Activated T-cell treated with anti-CD3 and anti-CD28 coated beads, Interleukin-2, amount 50 U/mL, for 48 hours (primary cell): ENCODE measurements at regions not wholly inside any gene's neighbourhood (a gene's known extent, or its start where the extent isn't known, plus 50 kb on each side); places are given as distances from the start of the nearest gene placed in this dataset.

Experiments used
- DNase-seq, 2 experiments: peaks; one replicate each; pipeline ENCODE4 v3.0.0-alpha.2; 2020

DNA sequence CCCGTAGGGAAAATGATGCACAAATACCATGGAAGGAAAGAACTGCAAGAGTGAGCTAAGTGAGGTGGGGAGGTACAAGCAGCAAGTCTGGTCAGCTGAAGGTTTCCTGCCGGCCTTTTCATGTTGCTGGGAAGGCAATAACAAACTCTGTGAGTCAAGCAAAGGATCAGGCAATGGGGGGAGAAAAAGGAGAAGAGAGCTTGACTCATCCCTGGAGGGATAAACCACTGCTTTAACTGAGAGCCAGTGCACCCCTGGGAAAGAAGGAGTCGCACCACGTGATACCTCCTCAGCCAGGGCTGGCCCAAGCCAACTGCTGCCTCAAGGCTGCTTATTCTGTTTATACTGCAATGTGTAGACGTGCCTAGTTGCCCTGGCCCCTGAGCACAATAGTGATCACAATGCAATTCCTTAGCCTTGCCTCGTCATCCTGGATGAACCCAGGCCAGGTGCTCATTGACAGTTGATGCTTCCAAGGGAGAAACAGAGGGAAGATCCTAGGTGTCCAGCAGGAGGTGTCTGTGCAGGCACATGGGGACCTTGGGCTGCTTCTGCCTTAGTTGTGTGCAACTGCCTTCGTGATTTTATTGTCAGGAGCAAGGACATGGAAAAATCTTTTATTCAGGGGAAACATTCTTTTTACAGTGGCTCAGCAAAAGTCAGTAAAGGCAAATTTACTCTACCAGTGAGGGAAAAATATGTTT lies 203.0 kb upstream of the TUT7 start:
- DNase-seq, result no peak

DNA sequence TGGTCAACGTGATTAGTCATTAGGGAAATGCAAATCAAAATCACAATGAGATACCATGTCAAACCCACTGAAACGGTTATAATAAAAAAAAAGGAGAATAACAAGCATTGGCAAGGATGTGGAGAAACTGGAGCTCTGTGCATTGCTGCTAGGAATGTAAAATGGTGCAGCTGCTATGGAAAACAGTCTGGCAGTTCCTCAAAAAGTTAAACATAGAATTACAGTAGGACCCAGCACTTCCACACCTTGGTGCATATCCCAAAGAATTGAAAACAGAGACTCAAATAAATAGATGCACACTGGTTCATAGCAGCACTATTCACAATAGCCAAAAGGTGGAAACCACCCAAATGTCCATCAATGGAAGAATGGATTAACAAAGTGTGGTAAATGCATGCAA lies 201.5 kb upstream of the TUT7 start:
- no peak for DNase-seq

DNA sequence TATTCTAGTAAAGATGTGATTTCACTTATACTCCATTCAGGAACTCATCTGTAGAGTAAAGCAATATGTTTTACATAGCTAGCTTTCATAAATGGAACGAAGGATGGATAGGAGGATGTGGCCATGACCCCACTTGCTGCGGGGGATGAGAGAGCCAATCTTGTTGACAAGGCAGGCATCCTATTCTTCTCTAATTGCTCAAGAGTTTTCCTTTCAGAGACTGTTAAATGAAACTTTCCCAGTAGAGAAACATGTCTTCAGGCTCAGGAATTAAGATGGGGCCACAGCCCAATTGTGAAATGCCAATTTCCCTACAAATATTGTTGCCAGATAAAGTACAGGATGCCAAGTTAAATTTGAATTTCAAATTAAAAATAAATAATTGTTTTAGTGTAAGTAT lies 196.2 kb upstream of the TUT7 start:
- DNase-seq, result no peak

DNA sequence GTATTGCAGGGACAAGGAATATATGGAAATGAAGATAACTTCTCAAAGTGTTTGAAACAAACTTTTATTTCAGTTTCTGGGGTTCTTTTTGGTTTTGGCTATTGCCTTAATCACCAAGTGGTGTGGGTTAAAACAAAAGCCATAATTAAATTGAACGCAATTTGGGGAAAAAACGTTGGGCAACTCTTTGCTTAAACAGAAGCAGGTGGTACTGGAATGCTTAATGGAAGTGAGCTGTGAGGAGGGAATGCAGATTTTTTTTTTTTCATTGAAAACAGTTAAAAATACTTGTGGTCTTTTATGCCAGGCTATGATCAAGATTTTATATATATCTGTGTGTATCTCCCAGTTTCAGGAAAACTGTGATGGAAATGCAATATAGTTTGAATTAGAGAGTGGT lies 195.7 kb upstream of the TUT7 start:
- no peak for DNase-seq

GRCh38 chr9:86549401-86549811 lies 195.2 kb upstream of the TUT7 start:
- no peak for DNase-seq

- no peak for DNase-seq
Observed at GRCh38 chr9:86548220-86548619, 194.0 kb upstream of the TUT7 start.

- DNase-seq, result no peak
Observed at GRCh38 chr9:86547571-86547970, 193.4 kb upstream of the TUT7 start.

- DNase-seq, result no peak
Observed at GRCh38 chr9:86546712-86547111, 192.5 kb upstream of the TUT7 start.

GRCh38 chr9:86545090-86545489 lies 190.9 kb upstream of the TUT7 start:
- DNase-seq, result no peak

DNA sequence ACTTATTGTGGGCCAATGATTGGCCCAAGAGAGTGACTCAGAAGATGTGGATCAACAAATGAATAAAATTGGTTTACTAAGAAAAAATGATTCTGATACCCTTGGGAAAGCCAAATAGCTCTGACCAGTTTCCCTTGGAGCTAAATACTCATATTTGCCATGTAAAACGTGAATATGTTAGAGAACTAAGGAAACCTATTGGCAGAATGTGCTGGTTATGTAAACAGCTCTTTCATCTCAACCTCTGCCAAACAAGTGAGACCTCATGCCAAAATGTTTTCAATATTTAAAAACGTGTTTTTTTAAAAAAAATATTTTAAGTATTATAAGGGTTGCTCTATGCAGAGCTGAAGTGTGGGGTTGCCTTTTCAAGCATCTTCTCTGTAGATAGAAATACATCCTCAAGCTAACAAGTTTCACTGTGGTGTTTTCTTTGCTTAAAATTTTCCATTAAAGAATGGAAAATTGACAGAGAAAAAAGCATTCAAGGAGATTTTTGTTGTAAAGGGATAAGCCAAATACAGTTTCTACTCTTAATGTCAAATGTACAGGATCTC lies 186.9 kb upstream of the TUT7 start:
- DNase-seq, result no peak

DNA sequence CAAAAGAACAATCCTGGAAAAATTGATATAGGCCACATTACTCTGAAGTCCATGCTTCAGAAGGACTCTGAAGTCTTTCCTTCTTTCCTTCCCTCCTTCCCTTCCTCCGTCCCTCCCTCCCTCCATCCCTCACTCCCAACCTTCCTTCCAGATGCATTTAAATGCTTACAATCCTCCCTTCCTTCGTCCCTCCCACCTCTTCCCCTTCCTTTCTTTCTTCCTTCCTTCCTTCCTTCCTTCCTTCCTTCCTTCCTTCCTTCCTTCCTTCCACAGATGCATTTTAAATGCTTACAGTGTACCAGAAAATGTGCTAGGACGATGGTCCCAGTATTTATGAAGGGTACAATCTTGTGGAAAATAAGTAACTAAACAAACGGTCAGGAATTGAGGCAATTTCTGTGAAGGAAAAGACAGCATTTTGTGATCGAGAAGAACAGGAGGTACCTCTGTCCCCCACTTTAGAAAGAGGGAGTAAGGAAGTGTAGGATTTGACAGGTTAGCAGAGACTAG lies 181.3 kb upstream of the TUT7 start:
- no peak for DNase-seq

DNA sequence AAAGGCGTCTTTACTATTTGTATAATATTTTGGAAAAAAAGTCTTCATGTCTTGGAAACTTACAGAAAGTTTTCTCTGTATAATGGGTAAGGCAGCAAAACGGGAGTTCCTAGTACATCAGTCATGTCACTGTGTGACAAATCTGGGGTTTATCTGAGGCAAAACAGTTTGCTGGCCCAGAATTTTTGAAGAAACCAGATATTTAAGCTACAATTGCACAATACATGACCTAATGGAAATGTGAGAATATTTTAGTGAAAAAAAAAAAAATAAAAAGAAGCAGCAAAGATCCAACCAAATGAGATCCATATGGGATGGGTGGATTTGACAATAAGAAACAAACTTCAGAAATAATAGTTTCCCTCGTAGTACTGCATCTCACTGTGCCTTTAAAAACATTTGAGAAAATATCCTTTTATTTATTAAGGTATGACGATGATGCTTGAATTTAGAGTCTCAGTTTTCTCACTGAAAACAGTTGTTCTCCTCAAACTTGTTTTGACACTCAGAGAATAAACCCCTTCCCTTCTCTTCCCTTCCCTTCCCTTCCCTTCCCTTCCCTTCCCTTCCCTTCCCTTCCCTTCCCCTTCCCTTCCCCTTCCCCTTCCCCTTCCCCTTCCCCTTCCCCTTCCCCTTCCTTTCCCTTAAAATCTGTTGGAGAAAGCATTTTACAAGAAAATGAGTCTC lies 180.5 kb upstream of the TUT7 start:
- DNase-seq, result no peak

- DNase-seq, result no peak
Observed at GRCh38 chr9:86531971-86532640, 177.9 kb upstream of the TUT7 start.

DNA sequence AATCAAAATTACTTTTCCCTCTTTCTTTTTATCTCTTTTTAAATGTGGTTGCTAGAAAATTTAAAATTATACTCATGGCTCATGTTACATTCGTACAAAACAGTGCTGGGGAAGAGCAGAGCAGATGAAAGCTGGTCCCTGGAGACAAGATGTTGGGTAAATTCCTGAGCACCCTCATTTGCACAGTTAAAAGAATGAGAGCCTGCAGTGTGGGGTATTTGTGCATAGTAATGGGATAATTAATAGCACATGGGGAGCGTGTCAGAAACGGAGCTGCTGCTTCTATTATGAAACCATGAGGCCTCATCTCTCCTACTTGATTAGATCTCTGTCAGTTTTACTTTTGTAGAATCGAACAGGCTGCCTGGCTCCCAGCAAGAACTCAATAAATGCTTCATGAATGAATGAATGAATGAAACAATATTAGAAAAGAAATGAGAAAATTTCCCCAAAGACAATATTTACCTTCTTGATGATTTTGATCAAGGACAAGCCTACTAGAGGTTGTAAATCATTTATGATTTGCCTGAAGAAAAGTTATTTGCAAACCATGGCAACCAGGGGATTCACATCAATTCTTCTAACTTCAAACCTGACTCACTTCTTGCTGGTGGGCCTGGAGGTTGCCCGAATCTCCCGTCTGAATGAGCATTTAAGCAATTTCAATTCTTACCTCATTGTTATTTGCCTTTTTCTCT lies 177.2 kb upstream of the TUT7 start:
- no peak for DNase-seq

DNA sequence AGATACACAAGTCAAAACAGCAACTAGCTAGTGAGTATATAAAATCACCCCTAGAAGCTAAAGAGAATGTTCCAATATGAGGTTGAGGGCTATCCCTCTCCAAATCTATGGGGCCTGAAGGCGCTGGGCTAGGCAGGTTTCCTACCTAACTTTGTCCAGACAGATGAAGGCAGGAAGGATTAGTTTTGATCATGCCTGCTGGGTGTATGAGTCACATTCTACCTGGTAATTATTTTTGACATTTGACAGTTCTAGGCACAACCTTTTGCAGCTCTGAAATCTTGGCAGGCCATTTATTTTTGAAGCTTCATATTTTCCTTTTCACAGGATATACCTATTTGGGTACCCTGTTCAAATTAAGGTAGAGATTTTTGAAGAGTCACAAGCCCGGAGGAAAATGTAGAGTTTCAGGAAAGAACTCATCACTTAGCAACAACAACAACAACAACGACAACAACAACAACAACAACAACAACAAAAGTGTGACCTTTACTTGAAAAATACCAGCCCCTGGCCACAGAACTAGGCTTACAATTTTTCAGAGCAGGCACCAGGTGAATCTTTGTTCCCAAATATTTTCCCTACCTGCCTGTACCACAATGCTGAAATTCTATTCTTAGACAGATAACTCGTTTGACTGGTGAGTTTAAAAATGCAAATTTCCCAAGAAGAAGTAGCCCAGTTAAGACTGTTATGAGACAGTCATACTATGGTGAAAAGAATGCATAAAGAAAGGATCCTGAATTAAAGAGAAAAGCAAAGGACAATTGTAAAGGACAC lies 175.5 kb upstream of the TUT7 start:
- DNase-seq, result no peak

DNA sequence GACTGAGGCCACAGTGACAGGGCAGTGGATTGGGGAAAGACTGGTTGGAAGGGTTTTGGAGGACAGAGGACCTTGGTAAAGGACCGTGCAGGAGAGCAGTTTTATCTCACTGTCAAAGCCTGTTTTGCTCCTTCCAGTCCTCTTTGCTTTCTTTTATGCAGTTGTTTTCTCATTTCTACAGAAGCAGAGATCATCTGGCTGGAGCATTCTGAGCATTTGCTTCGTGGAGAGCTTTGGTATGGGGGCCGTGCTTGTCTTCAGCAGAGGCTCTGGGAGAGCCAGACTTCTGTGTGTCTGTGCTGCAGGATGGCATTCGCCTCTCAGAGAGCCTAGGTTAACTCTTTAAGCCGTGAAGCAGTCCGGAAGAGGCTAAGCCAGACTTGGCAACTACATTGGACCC lies 171.8 kb upstream of the TUT7 start:
- DNase-seq, result no peak

DNA sequence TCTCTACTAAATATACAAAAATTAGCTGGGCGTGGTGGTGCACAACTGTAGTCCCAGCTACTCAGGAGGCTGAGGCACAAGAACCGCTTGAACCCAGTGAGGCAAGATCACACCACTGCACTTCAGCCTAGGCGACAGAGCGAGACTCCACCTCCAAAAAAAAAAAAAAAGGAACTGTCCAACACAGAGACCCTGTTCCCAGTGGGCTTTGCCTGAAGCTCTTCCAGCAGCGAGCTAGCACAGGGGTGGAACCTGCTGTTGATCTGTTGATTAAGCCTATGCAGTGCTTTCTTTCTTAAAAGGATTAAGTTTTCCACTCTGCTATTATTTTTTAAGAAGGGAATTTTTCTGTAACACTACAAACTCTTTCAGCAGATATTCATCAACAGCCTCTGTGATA lies 171.0 kb upstream of the TUT7 start:
- no peak for DNase-seq

- DNase-seq, result no peak
Observed at GRCh38 chr9:86521977-86522376, 167.8 kb upstream of the TUT7 start.

GRCh38 chr9:86521322-86521721 lies 167.1 kb upstream of the TUT7 start:
- DNase-seq, result no peak

GRCh38 chr9:86519066-86519615 lies 164.9 kb upstream of the TUT7 start:
- no peak for DNase-seq

- no peak for DNase-seq
Observed at GRCh38 chr9:86517475-86517874, 163.3 kb upstream of the TUT7 start.

- no peak for DNase-seq
Observed at GRCh38 chr9:86516564-86516963, 162.4 kb upstream of the TUT7 start.
